LNCaP clone FGC (cell line): ENCODE measurements at regions not wholly inside any gene's neighbourhood (a gene's known extent, or its start where the extent isn't known, plus 50 kb on each side); places are given as distances from the start of the nearest gene placed in this dataset.

Experiments
- DNase-seq: peaks from one replicate; pipeline ENCODE4 v3.0.0-alpha.2; 2011; ENCODE audit warnings: low read depth
- H3K4me3 ChIP-seq: 2 replicates; pipeline ENCODE4 v1.5.1; 2011; ENCODE audit warnings: mild to moderate bottlenecking, low read depth, low read length, control low read depth
- TF ChIP-seq, protein P1 (sequence below): IDR thresholded peaks from 2 replicates; pipeline ENCODE4 v1.5.1; 2012; ENCODE audit warnings: mild to moderate bottlenecking; ENCODE audit not compliant: control insufficient read depth, insufficient read depth; ENCODE audit errors: extremely low read depth

DNA sequence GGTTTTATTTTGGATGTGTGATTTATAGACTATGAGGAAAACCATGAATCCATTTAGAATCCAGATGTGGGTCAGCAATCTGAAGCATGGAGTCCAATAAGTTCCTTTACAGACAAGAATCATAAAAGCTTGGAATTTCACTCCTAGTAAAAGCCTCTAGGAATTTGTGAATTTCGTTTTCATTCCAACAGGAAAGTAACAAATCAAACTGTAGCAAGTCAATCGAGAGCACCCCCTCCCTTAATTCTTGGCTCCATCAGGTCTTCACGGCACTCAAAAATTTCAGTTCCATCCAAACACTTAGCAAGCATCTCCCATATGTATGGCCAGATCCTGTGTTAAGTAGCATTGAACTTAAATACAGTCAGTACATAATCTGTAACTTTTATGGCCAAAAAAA, 143.6 kb upstream of the POU2AF2 start:
- TF ChIP-seq, protein P1, sequence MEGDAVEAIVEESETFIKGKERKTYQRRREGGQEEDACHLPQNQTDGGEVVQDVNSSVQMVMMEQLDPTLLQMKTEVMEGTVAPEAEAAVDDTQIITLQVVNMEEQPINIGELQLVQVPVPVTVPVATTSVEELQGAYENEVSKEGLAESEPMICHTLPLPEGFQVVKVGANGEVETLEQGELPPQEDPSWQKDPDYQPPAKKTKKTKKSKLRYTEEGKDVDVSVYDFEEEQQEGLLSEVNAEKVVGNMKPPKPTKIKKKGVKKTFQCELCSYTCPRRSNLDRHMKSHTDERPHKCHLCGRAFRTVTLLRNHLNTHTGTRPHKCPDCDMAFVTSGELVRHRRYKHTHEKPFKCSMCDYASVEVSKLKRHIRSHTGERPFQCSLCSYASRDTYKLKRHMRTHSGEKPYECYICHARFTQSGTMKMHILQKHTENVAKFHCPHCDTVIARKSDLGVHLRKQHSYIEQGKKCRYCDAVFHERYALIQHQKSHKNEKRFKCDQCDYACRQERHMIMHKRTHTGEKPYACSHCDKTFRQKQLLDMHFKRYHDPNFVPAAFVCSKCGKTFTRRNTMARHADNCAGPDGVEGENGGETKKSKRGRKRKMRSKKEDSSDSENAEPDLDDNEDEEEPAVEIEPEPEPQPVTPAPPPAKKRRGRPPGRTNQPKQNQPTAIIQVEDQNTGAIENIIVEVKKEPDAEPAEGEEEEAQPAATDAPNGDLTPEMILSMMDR: no peak

DNA sequence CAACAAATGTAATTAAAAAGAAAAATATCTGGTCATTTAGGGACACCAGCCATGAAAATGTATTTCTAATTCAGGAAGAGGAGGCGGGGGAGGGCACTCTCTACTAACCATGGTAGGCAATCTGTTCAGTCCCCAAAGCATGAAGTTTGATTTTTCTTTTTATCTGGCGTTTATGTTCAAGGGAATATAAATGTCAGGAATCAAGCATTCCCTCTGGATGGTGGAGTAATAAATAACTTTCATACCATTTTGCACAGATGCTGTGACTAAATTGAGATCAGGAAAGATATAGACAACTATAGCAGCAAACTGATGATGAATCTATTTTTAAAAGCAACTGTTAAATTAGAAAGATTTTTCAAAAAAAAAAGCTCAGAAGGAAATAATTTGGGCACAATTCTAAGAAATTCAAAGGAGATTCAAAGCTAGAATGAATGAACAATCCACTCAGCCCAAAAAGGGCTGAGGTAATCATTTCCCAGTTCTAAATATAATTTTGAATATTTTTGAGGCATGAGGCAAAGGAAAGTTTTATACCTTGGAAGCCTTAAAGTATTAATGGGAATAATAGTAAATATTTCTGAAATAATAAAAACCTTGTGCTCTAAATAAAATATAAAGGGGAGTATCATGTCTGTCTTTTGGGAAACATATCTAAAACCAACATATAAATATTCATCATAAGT, 146.4 kb upstream of the POU2AF2 start:
- no peak for DNase-seq
- TF ChIP-seq, protein P1: no peak
- no peak overlapping the region for H3K4me3 ChIP-seq

More for the DNA sequence above, 143.6 kb upstream of the POU2AF2 start:
- H3K4me3 ChIP-seq: no peak overlapping the region
- no peak for DNase-seq

DNA sequence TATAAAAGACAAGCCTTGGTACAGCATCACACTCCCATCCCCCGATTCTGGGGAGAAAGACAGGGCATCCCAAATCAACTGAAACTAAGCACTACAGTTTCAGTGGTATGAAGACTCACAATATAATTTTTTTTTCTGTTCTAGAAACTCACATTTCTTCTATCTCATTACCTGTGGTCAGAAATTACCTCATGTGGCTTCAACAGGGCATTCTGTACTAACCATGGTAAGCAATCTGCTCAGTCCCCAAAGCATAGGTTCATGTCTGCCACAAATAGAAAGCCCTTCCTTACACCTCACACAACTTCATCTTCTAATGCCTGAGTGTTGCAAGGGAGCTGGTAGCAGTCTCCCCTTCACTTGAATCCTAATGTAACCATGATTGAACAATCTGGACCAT, 147.4 kb upstream of the POU2AF2 start:
- no peak overlapping the region for H3K4me3 ChIP-seq
- no peak for DNase-seq
- TF ChIP-seq, protein P1: no peak

DNA sequence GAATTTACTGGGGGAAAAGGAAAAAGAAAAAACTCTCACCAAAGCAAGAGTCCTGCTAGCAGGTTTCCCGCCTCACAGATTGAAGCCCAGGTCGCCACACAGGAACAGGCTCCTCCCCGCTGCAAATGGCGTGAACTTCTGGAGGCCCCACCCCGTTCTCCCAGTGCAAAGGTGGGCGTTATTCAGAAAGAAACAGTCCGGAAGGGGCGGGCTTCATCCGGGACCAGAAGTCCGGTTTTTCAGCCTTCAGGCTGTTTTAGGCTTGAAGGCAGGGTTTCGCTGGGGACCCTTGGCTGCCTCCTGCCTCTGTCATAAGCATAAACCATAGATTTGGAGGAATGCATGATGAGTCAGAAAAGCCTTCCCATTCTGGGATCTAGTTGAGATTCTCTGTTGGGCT, 148.3 kb upstream of the POU2AF2 start:
- no peak for DNase-seq
- TF ChIP-seq, protein P1: no peak
- H3K4me3 ChIP-seq: no peak overlapping the region

DNA sequence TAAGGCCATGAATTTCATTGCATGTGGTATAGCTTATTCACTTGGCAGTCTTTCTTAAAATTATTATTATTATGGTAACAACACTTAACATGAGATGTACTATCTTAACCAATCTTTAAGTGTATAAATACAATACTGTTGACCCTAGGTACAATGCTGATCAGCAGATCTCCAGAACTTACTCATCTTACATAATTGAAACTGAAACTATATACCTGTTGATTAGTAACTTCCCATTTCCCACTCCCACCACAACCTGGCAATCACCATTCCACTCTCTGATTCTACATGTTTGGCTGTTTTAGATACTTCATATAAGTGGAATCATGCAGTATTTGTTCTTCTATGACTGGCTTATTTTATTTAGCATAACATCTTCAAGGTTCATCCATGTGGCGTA, 150.2 kb upstream of the POU2AF2 start:
- no peak for DNase-seq
- TF ChIP-seq, protein P1: no peak
- H3K4me3 ChIP-seq: no peak overlapping the region

DNA sequence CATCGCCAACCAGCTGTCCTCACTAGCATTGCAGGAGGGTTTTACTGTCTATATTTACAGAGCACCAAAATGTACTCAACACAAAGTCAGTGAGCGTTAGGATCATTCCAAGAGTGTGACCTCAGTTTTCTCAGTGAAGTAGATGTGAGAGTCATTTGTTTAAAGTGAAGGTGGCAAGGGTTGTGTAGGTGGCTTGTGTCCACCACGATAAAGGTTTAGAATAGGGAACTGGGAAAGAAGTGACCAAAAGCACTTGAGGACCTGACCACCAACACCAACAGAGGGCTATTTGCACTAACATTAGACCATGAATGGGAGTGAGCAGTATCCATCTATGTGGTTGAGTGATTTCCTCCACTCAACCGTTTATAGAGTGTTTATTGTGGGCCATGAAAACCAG, 152.5 kb upstream of the POU2AF2 start:
- no peak for DNase-seq
- TF ChIP-seq, protein P1: no peak
- no peak overlapping the region for H3K4me3 ChIP-seq
